ENCODE measurements at regions not wholly inside any gene's neighbourhood (a gene's known extent, or its start where the extent isn't known, plus 50 kb on each side); places are given as distances from the start of the nearest gene placed in this dataset.
"Not testable (repeated sequence)": the region's sequence is repeated elsewhere in the genome, so short reads cannot be mapped to it uniquely, and the experiment has no call there.

GRCh38 chr6:112846681-112847080 is 499.6 kb downstream of the RFPL4B start:
- no peak for DNase-seq (ENCODE audit: low read depth in 4 of 4, low spot score in 3 of 4)

- DNase-seq (ENCODE audit: low read depth in 4 of 4, low spot score in 3 of 4): no peak
These were observed 504.0 kb downstream of the RFPL4B start for GRCh38 chr6:112851146-112851545.

GRCh38 chr6:112853162-112853561 is 506.0 kb downstream of the RFPL4B start:
- DNase-seq (ENCODE audit: low read depth in 4 of 4, low spot score in 3 of 4): no peak

- no peak for DNase-seq (ENCODE audit: low read depth in 4 of 4, low spot score in 3 of 4)
These were observed 516.6 kb downstream of the RFPL4B start for GRCh38 chr6:112863753-112864152.

GRCh38 chr6:112865131-112865530 is 518.0 kb downstream of the RFPL4B start:
- DNase-seq (ENCODE audit: low read depth in 4 of 4, low spot score in 3 of 4): no peak

GRCh38 chr6:112874881-112875280 is 527.8 kb downstream of the RFPL4B start:
- DNase-seq (ENCODE audit: low read depth in 4 of 4, low spot score in 3 of 4): no peak

- DNase-seq (ENCODE audit: low read depth in 4 of 4, low spot score in 3 of 4): peak; percentile 26 to 61 (median 44)
These were observed 530.3 kb downstream of the RFPL4B start for GRCh38 chr6:112877134-112878100.

GRCh38 chr6:112879920-112880413 is 532.8 kb downstream of the RFPL4B start:
- DNase-seq (ENCODE audit: low read depth in 4 of 4, low spot score in 3 of 4): no peak

GRCh38 chr6:112881027-112881426 is 533.9 kb downstream of the RFPL4B start:
- no peak for DNase-seq (ENCODE audit: low read depth in 4 of 4, low spot score in 3 of 4)

- no peak for DNase-seq (ENCODE audit: low read depth in 4 of 4, low spot score in 3 of 4)
These were observed 535.0 kb downstream of the RFPL4B start for GRCh38 chr6:112881828-112882780.

GRCh38 chr6:112883095-112883494 is 536.0 kb downstream of the RFPL4B start:
- DNase-seq (ENCODE audit: low read depth in 4 of 4, low spot score in 3 of 4): no peak

GRCh38 chr6:112886415-112886814 is 539.3 kb downstream of the RFPL4B start:
- no peak for DNase-seq (ENCODE audit: low read depth in 4 of 4, low spot score in 3 of 4)

GRCh38 chr6:112887424-112887823 is 540.3 kb downstream of the RFPL4B start:
- not testable (repeated sequence) for DNase-seq (ENCODE audit: low read depth in 4 of 4, low spot score in 3 of 4)

- DNase-seq (ENCODE audit: low read depth in 4 of 4, low spot score in 3 of 4): no peak
These were observed 552.4 kb downstream of the RFPL4B start for GRCh38 chr6:112899541-112899940.

- no peak for DNase-seq (ENCODE audit: low read depth in 4 of 4, low spot score in 3 of 4)
These were observed 556.2 kb downstream of the RFPL4B start for GRCh38 chr6:112903361-112903760.

GRCh38 chr6:112906726-112907125 is 559.6 kb downstream of the RFPL4B start:
- peak in 3 of 4 donors; percentile 31 to 44 (median 36) for DNase-seq (ENCODE audit: low read depth in 4 of 4, low spot score in 3 of 4)

GRCh38 chr6:112909781-112910180 is 562.7 kb downstream of the RFPL4B start:
- DNase-seq (ENCODE audit: low read depth in 4 of 4, low spot score in 3 of 4): no peak

GRCh38 chr6:112910256-112910655 is 563.1 kb downstream of the RFPL4B start:
- no peak for DNase-seq (ENCODE audit: low read depth in 4 of 4, low spot score in 3 of 4)

- DNase-seq (ENCODE audit: low read depth in 4 of 4, low spot score in 3 of 4): no peak
These were observed 564.8 kb downstream of the RFPL4B start for GRCh38 chr6:112911959-112912358.

GRCh38 chr6:112912416-112913101 is 565.4 kb downstream of the RFPL4B start:
- DNase-seq (ENCODE audit: low read depth in 4 of 4, low spot score in 3 of 4): no peak
